ENCODE measurements at regions not wholly inside any gene's neighbourhood (a gene's known extent, or its start where the extent isn't known, plus 50 kb on each side); places are given as distances from the start of the nearest gene placed in this dataset.

DNA sequence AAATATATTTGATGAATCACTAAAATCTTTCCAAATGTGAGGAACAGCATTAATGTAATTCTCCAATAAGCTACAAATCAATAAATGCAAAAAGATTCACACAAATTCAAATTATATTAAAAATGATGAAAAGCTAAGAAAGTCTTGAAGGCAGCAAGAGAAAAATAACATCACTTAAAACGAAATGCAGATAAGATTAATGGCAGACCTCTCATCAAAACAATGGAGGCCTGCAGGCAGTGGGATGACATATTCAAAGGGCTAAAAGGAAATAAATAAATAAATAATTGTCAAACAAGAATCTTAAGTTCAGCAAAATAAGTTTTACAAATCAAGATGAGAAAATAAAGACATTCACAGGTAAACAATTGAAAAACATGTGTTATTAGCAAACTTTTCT is 952.1 kb downstream of the SLITRK6 start:
- Histone ChIP-seq H3K4me3 (no peak overlapping the region), H3K36me3 (no peaks in the 10 kb centered on the region), H3K27me3 (no peaks in the 10 kb centered on the region), H3K27ac (no peak overlapping the region), H3K9me3 (peaks cover 0 to 8% (median 0%) of the 10 kb centered on the region in 12 donors), H3K4me1 (no peaks in the 10 kb centered on the region)
- intact Hi-C loops (cut with DNase I) = no loop called here
- ATAC-seq = no peak
- no peak for TF ChIP-seq CTCF (IDR thresholded peaks at IDR 0.05)
- TF ChIP-seq POLR2A (IDR thresholded peaks at IDR 0.05) = no peak
- 49 to 63% (median 60%) methylated on average over 1 of the region's 1 CpG for WGBS, 4 donors
- no peak for DNase-seq

GRCh38 chr13:84845907-84846619 is 953.2 kb downstream of the SLITRK6 start:
- peaks cover 0 to 8% (median 0%) of the 10 kb centered on the region in 12 donors for H3K9me3 ChIP-seq
- DNase-seq (no peak), ATAC-seq (no peak)
- TF ChIP-seq POLR2A (IDR thresholded peaks at IDR 0.05) (no peak), CTCF (IDR thresholded peaks at IDR 0.05) (no peak)
- no peaks in the 10 kb centered on the region for H3K36me3 ChIP-seq
- intact Hi-C loops (cut with DNase I) = no loop called here
- H3K4me3 ChIP-seq = no peak overlapping the region
- WGBS, 4 donors = 60 to 69% (median 60%) methylated on average over 4 of the region's 4 CpGs
- H3K4me1 ChIP-seq = no peaks in the 10 kb centered on the region
- no peaks in the 10 kb centered on the region for H3K27me3 ChIP-seq
- H3K27ac ChIP-seq = no peak overlapping the region

- H3K4me3 ChIP-seq = no peak overlapping the region
- peaks cover 0 to 8% (median 0%) of the 10 kb centered on the region in 12 donors for H3K9me3 ChIP-seq
- no peaks in the 10 kb centered on the region for H3K36me3 ChIP-seq
- DNase-seq = no peak
- TF ChIP-seq POLR2A (IDR thresholded peaks at IDR 0.05) = no peak
- peak in 2 of 12 donors; percentile 8 to 9 for TF ChIP-seq CTCF (IDR thresholded peaks at IDR 0.05)
- H3K4me1 ChIP-seq = no peaks in the 10 kb centered on the region
- H3K27me3 ChIP-seq = no peaks in the 10 kb centered on the region
- H3K27ac ChIP-seq = no peak overlapping the region
- intact Hi-C loops (cut with DNase I) = no loop called here
- 21 to 38% (median 31%) methylated on average over 1 of the region's 1 CpG for WGBS, 4 donors
- ATAC-seq = no peak
These were observed 954.7 kb downstream of the SLITRK6 start for GRCh38 chr13:84844473-84844872.

DNA sequence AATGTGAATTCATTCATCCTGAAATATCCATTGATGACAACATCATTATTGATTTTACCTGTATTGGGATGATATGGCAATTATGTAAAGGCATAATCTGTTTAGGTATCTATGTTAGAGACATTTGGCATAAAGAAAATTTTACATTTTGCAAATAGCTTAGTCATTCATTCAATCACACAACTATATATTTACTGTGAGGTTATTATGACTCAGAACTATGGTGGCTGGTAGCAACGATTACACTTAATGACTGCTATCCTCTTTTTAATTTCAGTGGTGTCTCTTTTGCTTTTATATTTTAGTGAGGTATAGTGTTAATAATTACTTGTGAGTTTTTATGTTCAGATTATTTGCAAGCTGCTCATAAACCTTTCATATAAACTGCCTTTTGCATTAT is 955.9 kb downstream of the SLITRK6 start:
- intact Hi-C loops (cut with DNase I) = no loop called here
- ATAC-seq = no peak
- no peak for DNase-seq
- H3K4me3 ChIP-seq = no peak overlapping the region
- H3K36me3 ChIP-seq = no peaks in the 10 kb centered on the region
- peaks cover 0 to 8% (median 0%) of the 10 kb centered on the region in 12 donors for H3K9me3 ChIP-seq
- H3K27ac ChIP-seq = no peak overlapping the region
- H3K27me3 ChIP-seq = no peaks in the 10 kb centered on the region
- no peaks in the 10 kb centered on the region for H3K4me1 ChIP-seq
- TF ChIP-seq CTCF (IDR thresholded peaks at IDR 0.05) = no peak
- WGBS, 4 donors = 78 to 84% (median 82%) methylated on average over 1 of the region's 1 CpG
